ENCODE measurements at regions not wholly inside any gene's neighbourhood (a gene's known extent, or its start where the extent isn't known, plus 50 kb on each side); places are given as distances from the start of the nearest gene placed in this dataset.

DNA sequence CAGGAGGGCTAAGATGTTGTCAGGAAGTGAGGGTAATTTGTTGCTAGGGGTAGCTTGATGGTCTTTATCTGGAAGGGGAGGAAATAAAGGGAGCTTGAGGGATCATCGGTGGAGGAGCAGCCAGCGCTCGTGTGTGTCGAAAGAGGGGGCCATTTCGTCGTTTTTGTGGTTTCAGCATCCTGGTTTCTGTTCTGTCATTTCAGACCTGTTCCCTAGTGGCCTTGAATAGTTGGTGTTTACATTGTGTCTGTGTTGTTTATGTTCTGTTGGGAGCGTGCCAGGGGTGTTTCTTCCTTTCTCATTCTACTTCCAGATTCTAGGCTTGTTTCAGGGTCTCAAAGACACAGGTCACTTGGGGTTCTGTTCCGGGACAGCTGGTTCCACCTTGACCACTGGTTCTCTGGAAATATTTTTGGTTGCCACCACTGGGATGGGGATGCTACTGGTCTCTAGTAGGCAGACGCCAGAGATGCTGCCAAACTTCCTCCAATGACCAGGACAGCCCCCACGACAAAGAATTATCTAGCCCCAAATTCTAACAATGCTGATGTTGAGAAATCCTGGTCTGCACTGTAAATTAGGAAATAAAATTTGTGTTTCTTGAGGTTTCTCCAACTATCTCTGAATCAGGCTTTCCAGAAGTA, 113.9 kb upstream of the NAA20 start:
- TF ChIP-seq, protein P1, sequence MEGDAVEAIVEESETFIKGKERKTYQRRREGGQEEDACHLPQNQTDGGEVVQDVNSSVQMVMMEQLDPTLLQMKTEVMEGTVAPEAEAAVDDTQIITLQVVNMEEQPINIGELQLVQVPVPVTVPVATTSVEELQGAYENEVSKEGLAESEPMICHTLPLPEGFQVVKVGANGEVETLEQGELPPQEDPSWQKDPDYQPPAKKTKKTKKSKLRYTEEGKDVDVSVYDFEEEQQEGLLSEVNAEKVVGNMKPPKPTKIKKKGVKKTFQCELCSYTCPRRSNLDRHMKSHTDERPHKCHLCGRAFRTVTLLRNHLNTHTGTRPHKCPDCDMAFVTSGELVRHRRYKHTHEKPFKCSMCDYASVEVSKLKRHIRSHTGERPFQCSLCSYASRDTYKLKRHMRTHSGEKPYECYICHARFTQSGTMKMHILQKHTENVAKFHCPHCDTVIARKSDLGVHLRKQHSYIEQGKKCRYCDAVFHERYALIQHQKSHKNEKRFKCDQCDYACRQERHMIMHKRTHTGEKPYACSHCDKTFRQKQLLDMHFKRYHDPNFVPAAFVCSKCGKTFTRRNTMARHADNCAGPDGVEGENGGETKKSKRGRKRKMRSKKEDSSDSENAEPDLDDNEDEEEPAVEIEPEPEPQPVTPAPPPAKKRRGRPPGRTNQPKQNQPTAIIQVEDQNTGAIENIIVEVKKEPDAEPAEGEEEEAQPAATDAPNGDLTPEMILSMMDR (conservative IDR thresholded peaks at IDR 0.05), result no peak
- no peak for TF ChIP-seq EZH2 (IDR thresholded peaks at IDR 0.05; ENCODE audit: low read depth)
